ENCODE measurements at regions not wholly inside any gene's neighbourhood (a gene's known extent, or its start where the extent isn't known, plus 50 kb on each side); places are given as distances from the start of the nearest gene placed in this dataset.

DNA sequence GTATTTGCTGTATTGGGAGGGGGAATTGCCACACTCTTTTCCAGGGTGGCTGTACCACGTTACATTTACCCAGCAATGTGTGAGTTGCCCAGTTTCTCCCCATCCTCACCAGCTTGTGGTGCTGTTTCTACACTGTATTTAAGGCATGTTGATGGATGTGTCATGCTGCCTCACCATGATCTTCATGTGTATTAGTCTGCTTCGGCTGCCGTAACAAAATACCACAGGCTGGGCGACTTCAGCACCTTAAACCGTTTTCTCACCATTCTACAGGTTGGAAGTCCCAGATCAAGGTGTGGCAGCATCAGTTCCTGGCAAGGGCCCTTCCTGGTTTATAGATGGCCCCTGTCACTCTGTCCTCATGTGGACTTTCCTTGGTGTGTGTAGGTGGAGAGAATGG is 169.7 kb downstream of the IGLL1 start:
- TF ChIP-seq, protein P1, sequence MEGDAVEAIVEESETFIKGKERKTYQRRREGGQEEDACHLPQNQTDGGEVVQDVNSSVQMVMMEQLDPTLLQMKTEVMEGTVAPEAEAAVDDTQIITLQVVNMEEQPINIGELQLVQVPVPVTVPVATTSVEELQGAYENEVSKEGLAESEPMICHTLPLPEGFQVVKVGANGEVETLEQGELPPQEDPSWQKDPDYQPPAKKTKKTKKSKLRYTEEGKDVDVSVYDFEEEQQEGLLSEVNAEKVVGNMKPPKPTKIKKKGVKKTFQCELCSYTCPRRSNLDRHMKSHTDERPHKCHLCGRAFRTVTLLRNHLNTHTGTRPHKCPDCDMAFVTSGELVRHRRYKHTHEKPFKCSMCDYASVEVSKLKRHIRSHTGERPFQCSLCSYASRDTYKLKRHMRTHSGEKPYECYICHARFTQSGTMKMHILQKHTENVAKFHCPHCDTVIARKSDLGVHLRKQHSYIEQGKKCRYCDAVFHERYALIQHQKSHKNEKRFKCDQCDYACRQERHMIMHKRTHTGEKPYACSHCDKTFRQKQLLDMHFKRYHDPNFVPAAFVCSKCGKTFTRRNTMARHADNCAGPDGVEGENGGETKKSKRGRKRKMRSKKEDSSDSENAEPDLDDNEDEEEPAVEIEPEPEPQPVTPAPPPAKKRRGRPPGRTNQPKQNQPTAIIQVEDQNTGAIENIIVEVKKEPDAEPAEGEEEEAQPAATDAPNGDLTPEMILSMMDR (IDR thresholded peaks at IDR 0.05): no peak
- TF ChIP-seq EZH2phosphoT487 (IDR thresholded peaks at IDR 0.05): no peak

Measured in neural progenitor cell (in vitro differentiated cells).